HG03025 (cell line): ENCODE measurements at regions not wholly inside any gene's neighbourhood (a gene's known extent, or its start where the extent isn't known, plus 50 kb on each side); places are given as distances from the start of the nearest gene placed in this dataset.

Experiments
- ATAC-seq: cut with Tn5 transposase; IDR thresholded peaks from one replicate; pipeline ENCODE4 v1.9.1; 2021; ENCODE audit warnings: mild to moderate bottlenecking, moderate library complexity; ENCODE audit not compliant: unreplicated experiment, low FRiP score

DNA sequence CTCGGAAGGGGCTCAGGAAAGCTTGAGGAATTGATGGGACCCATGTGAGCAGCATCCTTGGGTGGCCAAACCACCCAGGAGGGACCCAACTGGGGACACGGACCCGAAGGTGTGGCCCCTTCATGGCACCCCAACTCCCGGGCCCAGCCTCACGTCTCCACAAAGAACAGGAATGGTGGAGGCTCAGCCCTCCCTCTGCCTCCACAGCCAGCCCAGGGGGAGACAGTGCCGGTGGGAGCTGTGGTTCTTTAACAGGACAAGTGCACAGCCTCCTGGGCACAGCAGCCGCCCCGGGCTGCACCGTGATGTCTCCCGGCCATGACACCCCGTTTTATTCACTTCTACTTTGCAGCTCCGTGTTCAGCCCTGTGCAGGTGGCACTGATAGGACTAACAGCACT, 587.2 kb downstream of the BRD1 start:
- no peak for ATAC-seq

GRCh38 chr22:49240016-49240380, 587.7 kb downstream of the BRD1 start:
- ATAC-seq = no peak

- ATAC-seq = no peak
Measured at GRCh38 chr22:49239264-49240015, 588.2 kb downstream of the BRD1 start.

DNA sequence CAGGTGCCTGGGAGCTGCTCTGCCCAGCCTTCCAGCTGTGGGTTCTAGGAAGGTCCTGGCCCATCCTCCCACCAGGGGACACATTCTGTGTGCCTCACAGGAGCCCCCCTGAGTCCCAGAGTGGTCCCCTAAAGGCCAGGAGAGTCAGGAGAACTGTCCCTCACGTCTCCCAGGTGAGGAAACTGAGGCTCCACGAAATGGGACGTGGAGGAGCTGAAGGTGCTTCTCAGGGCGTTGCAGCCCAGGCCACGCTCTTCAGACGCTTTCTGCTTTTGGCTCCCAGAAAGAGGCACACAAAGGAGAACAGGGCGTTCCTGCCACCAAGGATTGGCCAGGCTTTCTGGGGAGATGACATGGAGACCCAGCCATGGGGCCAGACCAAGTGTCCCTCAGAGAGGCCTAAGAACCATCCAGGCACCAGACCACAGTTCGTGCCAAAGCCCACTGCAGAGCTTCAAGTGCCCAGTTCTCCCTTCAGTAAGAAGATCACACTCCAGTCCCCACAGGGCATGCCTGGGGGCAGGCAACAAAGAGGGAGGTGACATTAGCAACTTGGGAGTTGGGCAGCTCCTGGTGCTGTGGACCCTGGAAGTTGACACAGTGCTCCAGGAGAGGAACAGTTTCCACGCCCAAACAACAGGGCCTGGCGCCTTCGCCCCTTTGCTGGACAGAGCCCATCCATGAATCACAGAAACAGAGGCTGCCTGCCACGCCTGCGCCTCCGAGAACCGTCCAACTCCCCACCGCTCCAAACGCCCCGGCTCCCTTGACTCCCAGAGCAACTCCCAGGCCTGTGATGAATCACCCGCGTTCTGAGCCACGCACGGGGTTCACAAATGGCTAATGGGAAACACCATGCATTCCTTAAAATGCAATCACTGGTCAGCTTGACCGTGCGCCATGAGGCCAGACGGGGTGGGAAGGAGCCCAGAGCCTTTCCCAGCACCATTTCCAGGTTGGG, 589.2 kb downstream of the BRD1 start:
- no peak for ATAC-seq

DNA sequence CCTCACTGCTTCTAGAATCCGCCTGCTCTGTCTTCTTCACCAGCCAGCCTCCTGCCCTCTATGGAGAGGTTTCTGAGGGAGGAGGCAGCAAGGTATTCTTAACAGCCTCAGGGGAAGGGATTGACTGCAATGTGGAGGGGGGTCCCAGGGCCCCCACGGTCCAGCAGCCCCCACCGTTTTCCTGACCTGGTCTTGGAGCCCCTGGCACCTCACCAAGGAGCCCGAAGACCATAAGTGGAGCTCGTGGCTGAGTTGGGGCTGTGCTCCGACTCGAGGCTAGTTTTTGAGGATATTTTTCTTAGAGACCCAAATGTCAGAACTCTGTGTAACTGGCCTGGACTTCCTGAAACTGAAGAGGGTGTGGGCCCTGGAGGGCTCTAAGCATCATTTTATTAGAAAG, 590.0 kb downstream of the BRD1 start:
- no peak for ATAC-seq

DNA sequence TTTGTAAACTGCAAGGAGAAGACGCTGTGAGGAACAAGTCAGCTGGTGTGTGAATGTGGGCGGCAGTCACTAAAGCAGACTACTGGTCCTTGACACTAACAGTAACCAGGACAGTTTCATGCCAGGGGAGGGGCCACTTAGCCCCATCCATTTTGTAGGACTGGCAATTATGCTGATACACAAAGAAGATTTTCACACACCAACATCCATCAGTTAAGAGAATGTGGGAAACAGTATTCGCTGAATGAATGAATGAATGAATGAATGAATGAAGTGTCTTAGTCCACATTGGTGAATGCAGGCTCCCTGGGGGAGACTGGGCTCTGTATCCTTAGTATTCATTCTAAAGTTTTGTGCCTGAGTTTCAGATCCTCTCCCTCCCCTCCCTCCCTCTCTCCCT, 590.4 kb downstream of the BRD1 start:
- no peak for ATAC-seq

GRCh38 chr22:49236541-49237075, 591.1 kb downstream of the BRD1 start:
- ATAC-seq = no peak

- ATAC-seq = no peak
Measured at GRCh38 chr22:49235463-49236300, 592.0 kb downstream of the BRD1 start.

- no peak for ATAC-seq
Measured at GRCh38 chr22:49234459-49234858, 593.2 kb downstream of the BRD1 start.

- no peak for ATAC-seq
Measured at GRCh38 chr22:49233507-49234100, 594.1 kb downstream of the BRD1 start.

DNA sequence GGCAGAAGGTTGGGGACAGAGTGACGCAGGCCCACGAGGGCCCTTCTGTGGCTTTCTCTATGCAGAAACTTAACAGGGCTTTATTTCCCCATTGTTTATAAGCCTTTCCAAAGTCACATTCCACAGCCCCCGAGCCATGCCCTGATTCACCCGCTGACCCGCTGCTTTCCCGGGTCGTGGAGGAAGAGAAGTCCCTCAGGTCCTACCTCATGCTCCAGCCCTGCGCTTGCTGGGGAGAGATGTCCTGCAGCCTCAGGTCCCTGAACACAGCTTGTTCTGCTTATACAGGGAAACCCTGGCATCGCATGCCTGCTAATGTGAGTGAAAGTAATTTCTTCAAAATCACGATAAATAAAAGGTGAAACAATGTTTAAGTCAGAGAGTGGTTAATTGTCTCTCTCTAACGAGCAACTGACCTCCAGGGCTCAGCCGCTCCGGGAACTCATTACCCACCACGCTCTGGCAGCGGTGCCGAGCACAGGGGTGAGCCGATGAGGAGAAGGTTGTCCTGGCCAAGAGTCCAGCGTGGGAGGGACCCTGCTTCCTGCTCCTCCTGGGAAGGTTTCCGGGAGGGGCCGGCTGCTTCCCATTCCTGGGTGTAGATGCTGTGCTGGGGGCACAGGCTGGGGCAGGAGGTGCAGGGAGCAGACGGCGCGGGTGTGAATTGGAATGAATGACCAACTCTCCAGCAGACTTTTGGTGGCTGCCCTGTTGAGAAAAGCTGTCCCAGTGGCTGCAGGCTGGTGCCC, 595.2 kb downstream of the BRD1 start:
- ATAC-seq = no peak

GRCh38 chr22:49230194-49230577, 597.5 kb downstream of the BRD1 start:
- ATAC-seq = no peak

DNA sequence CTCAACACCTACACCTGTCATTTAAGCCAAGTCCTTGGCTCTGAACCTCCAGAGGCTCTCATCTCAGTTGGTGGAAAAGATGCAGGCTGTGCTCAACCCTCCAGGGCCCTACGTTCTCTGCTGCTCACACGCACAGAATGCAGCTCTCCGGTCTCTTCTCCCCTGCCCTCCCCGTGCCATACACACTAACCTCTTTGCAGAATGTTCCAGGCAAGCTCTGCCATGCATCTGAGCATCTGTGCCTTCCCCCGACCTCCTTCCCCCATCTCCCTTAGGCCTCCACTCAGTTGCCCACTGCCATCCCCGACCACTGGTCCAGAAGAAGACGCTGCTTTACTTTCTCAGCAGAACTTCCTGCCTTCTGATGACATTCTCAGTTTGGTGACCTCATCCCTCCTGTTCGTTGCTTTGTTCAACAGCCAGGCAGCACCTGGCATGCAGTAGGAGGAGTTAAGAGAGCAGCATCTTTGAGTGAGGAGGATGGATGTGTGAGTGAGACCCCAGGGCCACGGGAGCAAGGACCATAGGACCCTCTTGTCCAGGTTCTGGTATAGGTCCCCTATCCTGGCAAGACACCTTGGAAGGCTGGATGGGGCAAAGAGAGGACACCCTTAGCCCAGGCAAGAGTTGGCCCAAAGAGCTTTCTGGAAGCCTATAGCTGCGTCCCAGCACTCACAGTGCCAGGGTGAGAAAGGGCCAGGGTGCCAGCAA, 598.0 kb downstream of the BRD1 start:
- ATAC-seq = no peak

DNA sequence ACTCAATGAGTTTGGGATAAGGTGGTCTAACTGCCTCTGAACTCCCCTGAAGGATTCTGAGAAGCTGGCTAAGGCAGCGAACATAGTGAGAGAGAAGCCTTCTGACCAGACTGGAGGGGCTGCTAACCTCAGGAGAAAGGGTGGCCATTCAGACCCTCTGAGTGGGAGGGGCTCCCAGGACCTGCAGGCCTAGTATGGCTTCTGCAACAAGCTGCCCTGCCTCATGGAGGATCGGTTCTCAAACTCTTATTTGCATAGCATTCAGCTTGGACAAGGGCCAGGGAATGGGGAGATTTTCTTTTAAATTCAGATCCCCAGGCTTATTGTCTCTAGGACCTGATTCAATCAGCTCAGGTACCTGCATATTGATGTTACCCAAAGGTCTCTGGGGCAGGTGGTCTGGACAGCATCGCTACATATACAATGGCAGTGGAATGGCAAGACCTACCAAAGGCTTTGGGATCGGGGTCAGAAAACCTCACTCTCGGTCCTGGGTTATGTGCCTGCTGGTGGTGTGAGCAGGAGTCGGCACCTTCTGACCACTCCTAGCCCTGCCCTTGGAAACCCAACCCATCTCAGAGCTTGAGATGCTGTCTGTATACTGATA, 599.1 kb downstream of the BRD1 start:
- ATAC-seq = no peak

GRCh38 chr22:49227670-49228069, 600.0 kb downstream of the BRD1 start:
- no peak for ATAC-seq

GRCh38 chr22:49226096-49226495, 601.6 kb downstream of the BRD1 start:
- no peak for ATAC-seq

- ATAC-seq = no peak
Measured at GRCh38 chr22:49224243-49224642, 603.4 kb downstream of the BRD1 start.

DNA sequence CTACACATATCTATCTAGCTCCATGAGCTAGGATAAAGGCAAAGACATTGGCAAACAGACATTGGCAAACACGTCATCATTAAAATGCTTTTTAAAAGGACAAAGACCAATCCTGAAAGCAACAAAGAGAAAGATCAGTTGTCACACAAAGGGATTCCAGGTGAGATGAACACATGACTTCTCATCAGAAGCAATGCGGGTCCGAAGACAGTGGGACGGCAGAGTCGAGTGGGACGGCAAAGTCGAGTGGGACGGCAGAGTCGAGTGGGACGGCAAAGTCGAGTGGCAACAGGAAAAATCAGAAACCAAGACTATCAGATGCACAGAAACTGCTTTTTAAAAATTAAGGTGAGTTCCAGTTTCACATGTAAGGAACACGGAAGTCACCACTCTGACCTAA, 609.5 kb downstream of the BRD1 start:
- ATAC-seq = no peak

GRCh38 chr22:49216579-49216978, 611.1 kb downstream of the BRD1 start:
- ATAC-seq = no peak
